ENCODE measurements at regions not wholly inside any gene's neighbourhood (a gene's known extent, or its start where the extent isn't known, plus 50 kb on each side); places are given as distances from the start of the nearest gene placed in this dataset.
"Not testable (repeated sequence)": the region's sequence is repeated elsewhere in the genome, so short reads cannot be mapped to it uniquely, and the experiment has no call there.

- DNase-seq (ENCODE audit: low read depth) = no peak
These were observed 182.7 kb upstream of the C14orf180 start for GRCh38 chr14:104396682-104397470.

- DNase-seq (ENCODE audit: low read depth) = no peak
These were observed 181.6 kb upstream of the C14orf180 start for GRCh38 chr14:104397956-104398355.

- DNase-seq (ENCODE audit: low read depth) = no peak
These were observed 180.9 kb upstream of the C14orf180 start for GRCh38 chr14:104398656-104399055.

DNA sequence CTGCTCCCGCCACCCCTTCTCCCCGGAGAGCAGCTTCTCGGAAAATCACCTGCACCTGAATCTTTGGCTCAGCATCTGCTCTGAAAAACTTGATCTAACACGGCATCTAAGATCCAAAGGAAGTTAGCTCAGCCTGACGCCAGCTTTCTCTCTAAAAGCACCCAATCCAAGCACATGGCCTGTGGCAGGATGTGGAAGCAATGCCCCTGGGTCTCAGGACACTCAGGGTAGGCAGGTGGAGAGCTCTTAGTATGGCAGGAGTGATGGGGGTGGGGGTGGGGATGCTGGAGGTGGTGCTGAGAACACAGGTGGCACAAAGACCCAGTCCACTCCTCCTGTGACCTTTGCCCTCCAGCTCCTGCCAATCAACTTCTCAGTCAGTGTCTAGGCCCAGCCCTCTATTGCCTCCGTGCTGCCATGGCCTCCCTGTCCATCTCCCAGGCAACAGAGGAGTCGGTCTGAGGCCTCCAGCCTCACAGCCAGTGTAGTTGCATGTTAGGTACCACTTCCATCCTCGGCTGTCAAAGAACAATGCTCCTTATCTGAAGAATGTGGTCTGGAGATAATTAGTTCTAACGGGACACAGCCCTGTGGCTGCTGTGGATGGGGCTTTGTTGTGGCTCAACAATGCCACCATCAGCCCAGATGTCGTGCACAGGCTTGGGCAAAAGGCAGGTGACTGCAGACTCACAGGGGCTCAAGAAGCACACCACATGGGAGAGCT, 180.0 kb upstream of the C14orf180 start:
- DNase-seq (ENCODE audit: low read depth) = no peak

GRCh38 chr14:104400355-104400754, 179.2 kb upstream of the C14orf180 start:
- DNase-seq (ENCODE audit: low read depth) = no peak

DNA sequence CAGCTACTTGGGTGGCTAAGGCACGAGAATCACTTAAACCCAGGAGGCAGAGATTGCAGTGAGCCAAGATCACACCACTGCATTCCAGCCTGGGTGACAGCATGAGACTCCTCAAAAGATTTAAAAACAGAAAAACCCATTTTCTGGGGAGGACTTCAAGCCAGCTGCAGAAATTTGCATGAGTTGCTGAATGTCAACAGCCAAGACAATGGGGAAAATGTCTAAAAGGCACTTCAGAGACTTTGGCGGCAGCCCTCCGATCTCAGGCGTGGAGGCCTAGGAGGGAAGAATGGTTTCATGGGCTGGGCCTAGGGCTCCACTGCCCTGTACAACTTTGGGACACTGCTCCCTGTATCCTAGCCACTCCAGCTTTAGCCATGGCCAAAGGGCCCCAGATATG, 177.8 kb upstream of the C14orf180 start:
- no peak for DNase-seq (ENCODE audit: low read depth)

GRCh38 chr14:104402303-104402702, 177.3 kb upstream of the C14orf180 start:
- DNase-seq (ENCODE audit: low read depth) = not testable (repeated sequence)

GRCh38 chr14:104403421-104404220, 175.9 kb upstream of the C14orf180 start:
- no peak for DNase-seq (ENCODE audit: low read depth)

DNA sequence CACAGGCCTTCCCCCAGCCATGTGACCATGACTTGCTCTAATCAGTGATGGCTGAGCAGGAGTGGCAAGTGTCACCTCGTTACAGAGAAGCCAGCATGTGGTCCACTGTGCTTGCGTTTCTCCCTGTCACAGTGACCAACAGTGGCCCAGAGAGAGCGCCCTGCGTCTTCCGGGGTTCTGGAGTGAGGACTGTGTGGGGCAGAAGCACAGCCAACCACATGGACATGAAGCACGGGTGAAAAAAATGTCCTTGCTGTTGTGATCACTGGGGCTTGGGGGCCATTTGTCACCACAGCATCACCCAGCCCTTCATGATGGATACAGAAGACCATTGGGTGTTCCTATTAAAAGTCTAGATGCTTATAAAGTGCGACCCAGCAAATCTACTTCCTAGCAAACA, 174.6 kb upstream of the C14orf180 start:
- DNase-seq (ENCODE audit: low read depth) = no peak

- DNase-seq (ENCODE audit: low read depth) = no peak
These were observed 174.0 kb upstream of the C14orf180 start for GRCh38 chr14:104405360-104406226.

DNA sequence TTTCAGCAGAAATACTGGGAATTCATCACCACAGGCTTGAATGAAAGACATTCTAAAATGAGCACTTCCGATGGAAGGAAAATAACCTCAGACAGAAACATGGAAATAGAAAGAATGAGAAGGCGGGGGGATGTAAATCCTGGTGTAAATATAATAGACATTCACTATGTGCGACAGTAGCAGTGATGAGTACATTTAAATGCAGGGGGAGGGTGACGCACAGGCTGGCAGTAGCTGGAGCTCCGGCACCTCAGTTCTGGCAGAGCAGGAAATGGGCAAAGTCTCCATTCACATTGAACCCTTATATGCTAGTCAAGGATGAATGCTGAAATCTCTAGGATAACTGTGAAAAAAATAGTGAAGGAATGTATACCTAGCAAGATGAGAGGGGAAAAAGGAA, 172.7 kb upstream of the C14orf180 start:
- DNase-seq (ENCODE audit: low read depth) = no peak

DNA sequence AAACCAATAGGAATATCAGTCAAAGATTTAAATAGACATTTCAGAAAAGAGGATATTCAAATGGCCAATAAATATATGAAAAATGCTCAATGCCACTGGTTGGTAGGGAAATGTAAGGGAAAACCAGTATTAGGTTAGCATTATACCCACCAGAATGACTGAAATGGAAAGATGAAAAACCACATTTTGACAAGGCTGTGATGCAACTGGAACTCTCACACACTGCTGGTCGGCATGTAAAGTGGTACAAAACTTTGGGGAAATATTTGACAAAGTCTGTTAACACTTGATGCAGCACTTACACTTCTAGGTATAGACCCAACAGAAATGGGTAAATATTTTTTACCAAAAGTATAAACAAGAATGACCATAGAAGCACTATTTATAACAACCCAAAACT, 163.2 kb upstream of the C14orf180 start:
- DNase-seq (ENCODE audit: low read depth) = no peak

DNA sequence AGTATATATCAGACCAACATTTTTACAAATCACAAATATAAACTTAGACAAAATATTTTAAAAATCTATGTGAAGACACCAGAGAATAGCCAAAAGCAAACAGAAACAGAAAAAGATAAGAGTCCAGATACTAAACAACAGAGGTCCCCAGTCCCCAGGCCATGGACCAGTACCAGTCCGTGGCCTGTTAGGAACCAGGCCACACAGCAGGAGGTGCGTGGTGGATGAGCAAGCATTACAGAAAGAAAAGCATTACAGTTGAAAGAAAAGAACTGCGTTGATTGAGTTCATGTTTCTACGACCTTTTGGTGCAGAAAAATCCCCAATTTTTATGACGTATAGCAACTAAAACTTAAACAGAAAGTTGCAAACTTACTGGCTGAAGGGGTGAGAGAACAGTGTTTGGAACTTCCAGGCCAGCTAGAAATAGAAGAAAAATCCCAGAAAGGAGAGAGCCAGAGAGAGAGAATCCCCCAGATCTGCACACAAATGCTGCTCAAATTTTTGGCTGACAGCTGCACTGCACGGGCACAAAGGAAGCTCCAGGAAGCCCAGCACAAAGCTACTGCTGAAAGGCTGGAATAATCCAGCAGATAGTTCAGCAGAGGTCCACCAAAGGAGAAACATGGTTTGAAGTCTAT, 159.6 kb upstream of the C14orf180 start:
- no peak for DNase-seq (ENCODE audit: low read depth)

DNA sequence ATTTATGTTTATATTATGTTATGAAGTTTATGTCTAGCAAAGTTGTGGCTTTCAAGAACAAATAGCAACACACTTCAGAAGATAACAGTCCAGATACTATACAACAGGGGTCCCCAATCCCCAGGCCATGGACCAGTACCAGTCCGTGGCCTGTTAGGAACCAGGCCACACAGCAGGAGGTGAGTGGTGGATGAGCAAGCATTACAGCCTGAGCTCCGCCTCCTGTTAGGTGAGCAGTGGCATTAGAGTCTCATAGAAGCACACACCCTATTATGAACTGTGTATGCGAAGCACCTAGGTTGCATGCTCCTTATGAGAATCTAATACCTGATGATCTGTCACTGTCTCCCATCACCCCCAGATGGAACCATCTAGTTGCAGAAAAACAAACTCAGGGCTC, 159.0 kb upstream of the C14orf180 start:
- not testable (repeated sequence) for DNase-seq (ENCODE audit: low read depth)

DNA sequence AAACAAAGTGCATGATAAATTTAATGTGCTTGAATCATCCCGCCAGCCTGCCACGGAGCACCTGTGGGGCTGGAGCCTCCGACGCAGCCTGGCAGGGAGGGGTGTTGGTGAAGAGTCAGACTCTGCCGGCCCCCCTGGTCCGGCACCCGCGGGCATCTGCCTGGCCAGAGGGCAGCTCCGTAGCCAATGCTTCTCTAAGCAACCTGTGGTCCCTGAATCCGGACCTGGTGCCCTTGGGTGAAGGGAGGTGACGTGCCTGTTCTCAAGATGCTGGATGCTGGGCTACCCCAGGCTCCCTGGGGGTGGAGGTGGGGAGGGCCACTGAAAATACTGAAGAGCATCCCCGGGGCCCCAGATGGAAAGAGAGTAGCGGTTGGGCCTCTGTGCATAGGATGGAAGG, 158.6 kb upstream of the C14orf180 start:
- DNase-seq (ENCODE audit: low read depth) = no peak

- DNase-seq (ENCODE audit: low read depth) = no peak
These were observed 158.2 kb upstream of the C14orf180 start for GRCh38 chr14:104421401-104421821.

- no peak for DNase-seq (ENCODE audit: low read depth)
These were observed 157.4 kb upstream of the C14orf180 start for GRCh38 chr14:104421892-104422828.

DNA sequence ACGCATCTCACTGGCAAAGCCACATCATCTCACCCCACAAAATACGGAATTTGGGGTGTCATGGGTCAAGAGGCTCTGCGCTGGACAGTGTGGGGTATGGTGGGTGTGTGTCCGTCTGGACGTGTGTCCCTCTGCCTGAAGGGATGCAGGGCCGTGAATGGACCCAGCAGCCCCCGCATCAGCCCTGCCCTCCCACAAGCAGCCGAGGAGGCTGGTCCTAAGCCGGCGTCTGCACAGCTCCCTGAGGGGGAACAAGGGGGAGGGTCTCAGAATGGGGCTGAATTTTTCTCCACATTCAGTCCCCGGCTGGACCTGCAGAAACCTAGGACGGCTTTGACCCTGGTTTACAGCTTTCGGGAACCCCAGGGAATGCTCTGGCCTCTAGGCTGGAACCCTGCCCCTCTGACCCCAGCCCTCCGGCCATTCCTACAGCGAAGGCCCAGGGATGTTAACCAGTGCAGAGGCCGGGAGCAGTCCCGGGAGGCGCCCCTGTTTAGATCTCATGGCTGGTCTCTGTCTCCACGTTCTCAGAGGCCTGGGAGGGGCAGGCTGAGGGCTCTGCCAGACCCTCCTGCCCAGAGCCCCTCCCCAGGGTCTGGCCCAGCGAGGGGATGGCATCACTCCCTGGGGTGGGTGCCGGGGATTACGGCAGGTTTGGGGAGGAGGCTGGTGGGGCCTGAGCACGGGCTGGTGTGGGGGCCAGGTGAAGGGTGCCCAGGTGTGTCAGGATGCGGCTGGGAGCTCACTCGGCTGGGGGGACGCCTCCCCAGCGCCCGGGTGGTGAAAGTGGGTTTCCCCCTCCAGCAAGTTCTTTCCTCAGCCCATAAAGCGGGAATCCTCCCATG, 156.5 kb upstream of the C14orf180 start:
- no peak for DNase-seq (ENCODE audit: low read depth)
